GM18505 (cell line): ENCODE measurements at regions not wholly inside any gene's neighbourhood (a gene's known extent, or its start where the extent isn't known, plus 50 kb on each side); places are given as distances from the start of the nearest gene placed in this dataset.
"Not testable (repeated sequence)": the region's sequence is repeated elsewhere in the genome, so short reads cannot be mapped to it uniquely, and the experiment has no call there.

Source experiments
- ATAC-seq: cut with Tn5 transposase; IDR thresholded peaks from one replicate; pipeline ENCODE4 v1.9.1; 2021; ENCODE audit not compliant: unreplicated experiment
- POLR2A ChIP-seq: IDR thresholded peaks from 4 replicates; pipeline ENCODE4 v1.6.1; 2011; ENCODE audit warnings: borderline replicate concordance; ENCODE audit not compliant: insufficient read depth, insufficient read length; ENCODE audit errors: extremely low read depth

GRCh38 chr10:124321433-124322089 is 97.2 kb downstream of the OAT start:
- no peak for TF ChIP-seq POLR2A
- ATAC-seq, result no peak

GRCh38 chr10:124320778-124321432 is 97.8 kb downstream of the OAT start:
- no peak for TF ChIP-seq POLR2A
- no peak for ATAC-seq

- TF ChIP-seq POLR2A, result no peak
- no peak for ATAC-seq
These were observed 98.8 kb downstream of the OAT start for GRCh38 chr10:124319926-124320391.

DNA sequence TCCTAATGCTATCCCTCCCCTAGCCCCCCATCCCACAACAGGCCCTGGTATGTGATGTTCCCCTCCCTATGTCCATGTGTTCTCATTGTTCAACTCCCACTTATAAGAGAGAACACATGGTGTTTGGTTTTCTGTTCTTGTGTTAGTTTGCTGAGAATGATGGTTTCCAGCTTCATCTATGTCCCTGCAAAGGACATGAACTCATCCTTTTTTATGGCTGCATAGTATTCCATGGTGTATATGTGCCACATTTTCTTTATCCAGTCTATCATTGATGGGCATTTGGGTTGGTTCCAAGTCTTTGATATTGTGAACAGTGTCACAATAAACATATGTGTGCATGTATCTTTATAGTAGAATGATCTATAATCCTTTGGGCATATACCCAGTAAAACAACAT is 99.2 kb downstream of the OAT start:
- not testable (repeated sequence) for ATAC-seq

GRCh38 chr10:124318811-124319210 is 99.9 kb downstream of the OAT start:
- ATAC-seq, result no peak
- no peak for TF ChIP-seq POLR2A

- ATAC-seq, result no peak
- TF ChIP-seq POLR2A, result no peak
These were observed 100.6 kb downstream of the OAT start for GRCh38 chr10:124318076-124318475.

DNA sequence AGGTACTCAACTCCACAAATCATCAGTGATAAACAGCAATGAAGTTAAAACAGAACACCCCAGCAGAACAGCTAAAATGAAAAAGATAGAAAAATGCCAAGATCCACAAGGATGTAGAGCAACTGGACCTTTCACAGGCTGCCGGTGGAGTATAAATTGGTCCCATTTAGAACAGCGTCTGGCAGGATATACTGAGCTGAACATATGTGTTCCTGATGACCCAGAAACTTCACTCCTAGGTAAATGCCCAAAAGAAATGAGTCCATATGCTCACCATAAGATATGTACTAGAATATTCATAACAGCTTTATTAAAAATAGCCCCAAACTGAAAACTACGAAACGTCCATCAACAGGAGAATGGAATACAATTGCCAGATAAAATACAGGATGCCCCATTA is 102.4 kb downstream of the OAT start:
- no peak for ATAC-seq
- no peak for TF ChIP-seq POLR2A

GRCh38 chr10:124315591-124316270 is 103.0 kb downstream of the OAT start:
- TF ChIP-seq POLR2A, result no peak

DNA sequence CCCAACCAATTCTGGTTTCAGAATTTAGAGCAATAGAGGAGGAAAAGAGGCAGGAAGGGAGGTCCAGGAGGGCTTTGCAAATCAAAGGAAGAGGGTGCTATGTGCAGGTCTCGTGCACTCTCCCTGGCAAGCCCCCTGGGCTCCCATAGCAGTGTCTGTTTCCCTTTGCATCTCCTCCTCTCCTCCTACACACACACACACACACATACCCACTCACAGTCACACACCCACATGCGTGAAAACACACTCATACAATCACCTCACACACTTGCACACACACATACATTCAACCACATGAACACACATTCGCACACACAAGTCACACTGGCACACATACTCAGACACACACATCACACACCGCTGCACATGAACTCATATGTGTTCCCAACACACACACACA is 105.3 kb downstream of the OAT start:
- no peak for ATAC-seq
- TF ChIP-seq POLR2A, result no peak

More at GRCh38 chr10:124315591-124316270, 103.0 kb downstream of the OAT start:
- no peak for ATAC-seq

DNA sequence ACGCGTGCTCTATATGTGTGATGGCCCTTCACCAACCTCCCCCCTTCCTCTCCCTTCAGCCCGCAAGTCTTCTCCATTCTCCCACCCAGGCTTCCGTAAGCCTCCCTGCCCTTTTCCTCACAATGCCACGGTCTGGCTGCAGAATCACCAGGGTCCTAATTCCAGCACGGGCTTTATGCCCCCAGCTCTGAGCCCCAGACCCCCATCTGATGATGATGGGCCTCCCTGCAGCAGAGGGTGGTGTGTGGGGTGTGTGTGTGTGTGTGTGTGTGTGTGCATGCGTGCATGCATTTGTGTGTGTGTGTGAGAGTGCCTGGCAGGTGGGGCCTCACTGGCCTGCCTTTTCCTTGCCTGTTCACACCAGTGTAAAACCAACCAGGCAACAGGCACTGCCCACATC is 109.9 kb downstream of the OAT start:
- no peak for ATAC-seq
- TF ChIP-seq POLR2A, result no peak

DNA sequence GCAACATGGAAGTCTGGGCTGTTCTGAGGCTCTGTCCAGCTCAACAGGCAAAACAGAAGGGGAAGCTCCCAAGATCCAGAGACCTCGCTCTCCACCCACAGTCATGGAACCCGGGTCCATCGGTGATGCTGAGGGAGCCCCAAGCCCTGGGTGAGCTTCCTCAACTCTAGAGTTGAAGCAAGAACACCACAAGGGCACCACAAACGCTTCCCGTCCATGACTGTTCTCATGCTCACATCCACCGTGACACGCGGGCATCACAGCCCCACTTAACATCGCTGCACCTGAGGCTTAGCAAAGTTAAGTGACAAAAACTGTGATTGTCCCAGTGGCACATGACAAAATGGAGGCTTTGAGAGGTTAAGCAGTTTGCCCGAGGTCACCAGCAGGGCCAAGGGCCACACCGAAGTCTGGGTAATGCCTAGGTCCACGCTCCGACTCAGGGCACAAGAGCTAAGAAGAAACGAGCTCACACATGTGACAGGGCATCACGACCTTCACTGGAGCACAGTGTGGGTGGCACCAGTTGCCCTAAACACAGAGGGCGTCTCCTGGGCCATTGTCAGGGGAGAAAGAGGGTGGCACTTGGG is 110.6 kb downstream of the OAT start:
- no peak for ATAC-seq
- TF ChIP-seq POLR2A, result no peak

GRCh38 chr10:124307591-124307990 is 111.1 kb downstream of the OAT start:
- no peak for TF ChIP-seq POLR2A
- no peak for ATAC-seq

GRCh38 chr10:124306922-124307371 is 111.8 kb downstream of the OAT start:
- ATAC-seq, result no peak
- no peak for TF ChIP-seq POLR2A
